H1 (cell line): ENCODE measurements at regions not wholly inside any gene's neighbourhood (a gene's known extent, or its start where the extent isn't known, plus 50 kb on each side); places are given as distances from the start of the nearest gene placed in this dataset.

ENCODE experiments used
- CTCF ChIA-PET: fragments of 300-600 bp; sonication (Branson Sonifier 250); formaldehyde crosslinking; loops from one replicate; lab custom pipeline; 2021; ENCODE audit not compliant: partially characterized antibody; lab: Charles Lee
- POLR2A ChIA-PET: fragments of 300-600 bp; sonication (Branson Sonifier 250); formaldehyde crosslinking; loops from one replicate; lab custom pipeline; 2021; ENCODE audit warnings: inconsistent platforms; ENCODE audit not compliant: partially characterized antibody; lab: Charles Lee
- DNase-seq, 2 experiments: peaks; one replicate each; pipeline versions ENCODE4 v3.0.0 to v3.0.0-alpha.2; 2010 to 2022; ENCODE audit warnings: low spot score in 2 of 2, low read depth in 1 of 2, mixed read lengths in 1 of 2
- FAIRE-seq: peaks from 2 replicates; lab custom pipeline; 2011; peaks lifted over from hg19 to GRCh38; lab: Jason Lieb, UNC
- H2AFZ ChIP-seq: 2 replicates; pipeline ENCODE4 v1.8.1; 2012; ENCODE audit warnings: low read length, inconsistent platforms
- H2AK5ac ChIP-seq: 2 replicates; pipeline ENCODE4 v1.6.1; 2013; ENCODE audit warnings: low read depth, low read length
- H2BK120ac ChIP-seq: replicated peaks from 2 replicates; pipeline ENCODE3; 2013; ENCODE audit warnings: low read depth, low read length, inconsistent platforms
- H2BK12ac ChIP-seq: 2 replicates; pipeline ENCODE4 v1.6.1; 2013; ENCODE audit warnings: low read depth, low read length
- H2BK15ac ChIP-seq: 2 replicates; pipeline ENCODE4 v1.6.1; 2013; ENCODE audit warnings: low read length
- H2BK20ac ChIP-seq: 2 replicates; pipeline ENCODE4 v1.6.1; 2013; ENCODE audit warnings: low read length
- H2BK5ac ChIP-seq: 2 replicates; pipeline ENCODE4 v1.6.1; 2013; ENCODE audit warnings: low read depth, low read length
- H3K14ac ChIP-seq: 2 replicates; pipeline ENCODE4 v1.6.1; 2013; ENCODE audit warnings: inconsistent platforms; ENCODE audit not compliant: insufficient read length
- H3K18ac ChIP-seq: 2 replicates; pipeline ENCODE4 v1.6.1; 2013; ENCODE audit warnings: low read length; ENCODE audit errors: extremely low read depth
- H3K23ac ChIP-seq: 2 replicates; pipeline ENCODE4 v1.6.1; 2013; ENCODE audit warnings: inconsistent platforms; ENCODE audit not compliant: insufficient read length
- H3K23me2 ChIP-seq: 2 replicates; pipeline ENCODE4 v1.6.1; 2013; ENCODE audit warnings: low read depth, low read length
- H3K27ac ChIP-seq: 2 replicates; pipeline ENCODE4 v1.6.1; 2011; ENCODE audit warnings: low read depth, low read length, inconsistent platforms
- H3K27me3 ChIP-seq, 4 experiments: replicated peaks in 1 of 4; 1 replicate in 1 of 4; 2 replicates in 3 of 4; pipeline versions ENCODE4 v1.6.1 to v1.8.1; 2011 to 2013; ENCODE audit warnings: low read length in 3 of 4, mild to moderate bottlenecking in 3 of 4, inconsistent platforms in 2 of 4, mixed read lengths in 2 of 4, moderate library complexity in 1 of 4; ENCODE audit not compliant: control insufficient read depth in 3 of 4, insufficient read depth in 3 of 4; ENCODE audit errors: extremely low read depth in 1 of 4
- H3K36me3 ChIP-seq, 4 experiments: 2 replicates each; pipeline versions ENCODE4 v1.6.1 to v1.8.1; 2011 to 2013; ENCODE audit warnings: mild to moderate bottlenecking in 4 of 4, low read length in 3 of 4, moderate library complexity in 2 of 4, control low read depth in 1 of 4, inconsistent platforms in 1 of 4; ENCODE audit not compliant: insufficient read depth in 4 of 4, control insufficient read depth in 2 of 4
- H3K4ac ChIP-seq: replicated peaks from 2 replicates; pipeline ENCODE3; 2013; ENCODE audit warnings: low read length, low read depth, mixed read lengths, inconsistent platforms; ENCODE audit not compliant: insufficient read length
- H3K4me1 ChIP-seq, 4 experiments: replicated peaks in 1 of 4; 1 replicate in 1 of 4; 2 replicates in 3 of 4; pipeline versions ENCODE4 v1.6.1 to v1.8.1; 2011 to 2013; ENCODE audit warnings: low read length in 3 of 4, inconsistent platforms in 2 of 4, mixed read lengths in 1 of 4; ENCODE audit not compliant: insufficient read depth in 4 of 4, control insufficient read depth in 3 of 4
- H3K4me2 ChIP-seq, 2 experiments: 2 replicates each; pipeline versions ENCODE4 v1.6.1 to v1.8.1; 2011 to 2013; ENCODE audit warnings: low read depth in 2 of 2, low read length in 2 of 2, control low read depth in 1 of 2, inconsistent platforms in 1 of 2, mild to moderate bottlenecking in 1 of 2; ENCODE audit not compliant: insufficient read depth in 1 of 2
- H3K4me3 ChIP-seq, 4 experiments: fragments of 200-600, 300-600 bp in 1 of 4; sonication (generic), shearing (Covaris generic), sonication (Bioruptor Twin) in 1 of 4; 2 replicates each; pipeline versions ENCODE4 v1.5.1 to v1.8.1; 2011 to 2016; ENCODE audit warnings: low read length in 4 of 4, low read depth in 3 of 4, control low read depth in 2 of 4, inconsistent platforms in 2 of 4, mild to moderate bottlenecking in 2 of 4, mixed read lengths in 1 of 4, moderate library complexity in 1 of 4; ENCODE audit not compliant: insufficient read depth in 2 of 4; ENCODE audit errors: extremely low read depth in 1 of 4
- H3K56ac ChIP-seq: replicated peaks from 2 replicates; pipeline ENCODE3; 2013; ENCODE audit warnings: low read depth, mild to moderate bottlenecking, mixed read lengths, low read length, inconsistent platforms; ENCODE audit not compliant: insufficient read length
- H3K79me1 ChIP-seq: 2 replicates; pipeline ENCODE4 v1.6.1; 2013; ENCODE audit warnings: low read depth, low read length, control low read depth
- H3K79me2 ChIP-seq, 2 experiments: 2 replicates each; pipeline versions ENCODE4 v1.6.1 to v1.8.1; 2012 to 2013; ENCODE audit warnings: low read length in 2 of 2, mild to moderate bottlenecking in 2 of 2, inconsistent platforms in 1 of 2; ENCODE audit not compliant: insufficient read depth in 2 of 2, control insufficient read depth in 1 of 2
- H3K9ac ChIP-seq, 4 experiments: replicated peaks in 1 of 4; 1 replicate in 1 of 4; 2 replicates in 3 of 4; pipeline versions ENCODE4 v1.6.1 to v1.8.1; 2011 to 2013; ENCODE audit warnings: low read depth in 3 of 4, low read length in 3 of 4, control low read depth in 2 of 4, mild to moderate bottlenecking in 2 of 4, moderate library complexity in 2 of 4, inconsistent platforms in 1 of 4; ENCODE audit errors: extremely low read depth in 1 of 4
- H3K9me3 ChIP-seq, 2 experiments: 2 replicates each; pipeline versions ENCODE4 v1.6.1 to v1.8.1; 2012 to 2013; ENCODE audit warnings: mild to moderate bottlenecking in 2 of 2, moderate library complexity in 2 of 2, control low read depth in 1 of 2, inconsistent platforms in 1 of 2, low read depth in 1 of 2, low read length in 1 of 2, mixed read lengths in 1 of 2; ENCODE audit not compliant: insufficient read depth in 2 of 2
- H4K20me1 ChIP-seq, 2 experiments: replicated peaks in 1 of 2; 2 replicates each; pipeline versions ENCODE3 to v1.8.1; 2011 to 2013; ENCODE audit warnings: inconsistent platforms in 2 of 2, low read length in 2 of 2, mild to moderate bottlenecking in 1 of 2; ENCODE audit not compliant: insufficient read depth in 2 of 2, control insufficient read depth in 1 of 2
- H4K5ac ChIP-seq: 2 replicates; pipeline ENCODE4 v1.6.1; 2013; ENCODE audit warnings: low read length, low read depth, mixed read lengths, inconsistent platforms; ENCODE audit not compliant: insufficient read length
- H4K8ac ChIP-seq: 2 replicates; pipeline ENCODE4 v1.8.0; 2013; ENCODE audit warnings: mild to moderate bottlenecking, moderate library complexity, low read length, inconsistent platforms; ENCODE audit not compliant: insufficient read depth; ENCODE audit errors: extremely low read depth
- H4K91ac ChIP-seq: replicated peaks from 2 replicates; pipeline ENCODE3; 2013; ENCODE audit warnings: low read length, mixed read lengths, inconsistent platforms; ENCODE audit not compliant: insufficient read length
- BACH1 ChIP-seq: IDR thresholded peaks from 2 replicates; pipeline ENCODE4 v1.6.1; 2012; ENCODE audit warnings: low read length, improper control_type of control experiment
- BCL11A ChIP-seq, 2 experiments: IDR thresholded peaks; one replicate each; pipeline ENCODE4 v1.6.1; 2011; ENCODE audit warnings: low read depth in 2 of 2, low read length in 2 of 2, mild to moderate bottlenecking in 2 of 2
- CEBPB ChIP-seq: IDR thresholded peaks from 2 replicates; pipeline ENCODE4 v1.6.1; 2012; ENCODE audit warnings: low read depth, low read length
- FOSL1 ChIP-seq: IDR thresholded peaks from 2 replicates; pipeline ENCODE4 v1.6.1; 2011; ENCODE audit warnings: mild to moderate bottlenecking, low read depth, low read length, moderate library complexity; ENCODE audit not compliant: insufficient read depth
- HDAC6 ChIP-seq: IDR thresholded peaks from one replicate; pipeline ENCODE4 v1.7.1; 2012; ENCODE audit warnings: low read depth, mild to moderate bottlenecking, inconsistent platforms, low read length, moderate library complexity
- KDM1A ChIP-seq: fragments of 200-600, 300-600 bp; sonication (generic); IDR thresholded peaks from 2 replicates; pipeline ENCODE4 v1.7.1; 2016; ENCODE audit warnings: mild to moderate bottlenecking, low read length, borderline replicate concordance
- SP1 ChIP-seq: IDR thresholded peaks from 2 replicates; pipeline ENCODE4 v1.6.1; 2011; ENCODE audit warnings: low read depth, low read length
- TEAD4 ChIP-seq: IDR thresholded peaks from 2 replicates; pipeline ENCODE4 v1.6.1; 2012; ENCODE audit warnings: low read depth, low read length, inconsistent platforms, mixed read lengths
- ZNF274 ChIP-seq: IDR thresholded peaks from 2 replicates; pipeline ENCODE4 v1.7.0; 2012; ENCODE audit warnings: low read length, borderline replicate concordance; ENCODE audit errors: extremely low read depth
- WGBS, 2 experiments: shearing (Covaris generic) in 1 of 2; methylation state at CpG; one replicate each; pipeline versions ENCODE4 v1.1.6 to v1.1.7; 2013 to 2015; ENCODE audit warnings: low lambda C conversion rate in 2 of 2, mixed read lengths in 2 of 2, inconsistent platforms in 1 of 2, low coverage in 1 of 2, missing lambda C conversion rate in 1 of 2; ENCODE audit not compliant: insufficient replicate concordance in 2 of 2, insufficient coverage in 1 of 2, insufficient read length in 1 of 2; ENCODE audit errors: extremely low coverage in 1 of 2, missing lambda C conversion rate in 1 of 2; 5-methylcytosine and 5-hydroxymethylcytosine counted together

- H4K91ac ChIP-seq = no peak overlapping the region
- no peak overlapping the region for H3K27ac ChIP-seq
- no peak overlapping the region for H2BK5ac ChIP-seq
- no peaks in the 10 kb centered on the region; the same call in 1 of the 2 replicates for H3K23me2 ChIP-seq
- no peak overlapping the region for H4K5ac ChIP-seq
- no peak for DNase-seq
- H4K20me1 ChIP-seq = no peaks in the 10 kb centered on the region
- H3K9ac ChIP-seq = no peak overlapping the region
- WGBS, 2 experiments = 98% methylated on average over 3 of the region's 3 CpGs; no CpG with 5 or more reads in 1 of the 2 experiments
- H3K56ac ChIP-seq = no peak overlapping the region
- H3K36me3 ChIP-seq = no peaks in the 10 kb centered on the region
- no peak overlapping the region for H3K18ac ChIP-seq
- H2AFZ ChIP-seq = peak overlapping the region; percentile 46; the same call in 1 of the 2 replicates
- POLR2A ChIA-PET = no interaction called here
- no peak overlapping the region for H4K8ac ChIP-seq
- no peak overlapping the region for H3K23ac ChIP-seq
- H2BK12ac ChIP-seq = no peak overlapping the region
- no peak overlapping the region for H3K4ac ChIP-seq
- H3K79me1 ChIP-seq = no peaks in the 10 kb centered on the region
- CTCF ChIA-PET = no interaction called here
- no peaks in the 10 kb centered on the region for H3K27me3 ChIP-seq
- H3K4me1 ChIP-seq = no peaks in the 10 kb centered on the region
- no peak overlapping the region for H3K4me3 ChIP-seq
- TF ChIP-seq BCL11A (IDR thresholded peaks at IDR 0.05; ENCODE audit: low read depth in 2 of 2, low read length in 2 of 2) (no peak), CEBPB (no peak), KDM1A (no peak), TEAD4 (no peak), HDAC6 (no peak), FOSL1 (no peak), ZNF274 (no peak), SP1 (no peak), BACH1 (no peak)
- H3K9me3 ChIP-seq = no peaks in the 10 kb centered on the region
- H3K4me2 ChIP-seq = no peak overlapping the region
- no peak overlapping the region for H2BK15ac ChIP-seq
- H2BK20ac ChIP-seq = no peak overlapping the region
- H3K79me2 ChIP-seq = no peaks in the 10 kb centered on the region
- FAIRE-seq = no peak
- H2BK120ac ChIP-seq = no peak overlapping the region
- no peak overlapping the region for H3K14ac ChIP-seq
- H2AK5ac ChIP-seq = no peak overlapping the region
These were observed 283.0 kb upstream of the NOX3 start for GRCh38 chr6:155738602-155739105.
